ENCODE measurements at regions not wholly inside any gene's neighbourhood (a gene's known extent, or its start where the extent isn't known, plus 50 kb on each side); places are given as distances from the start of the nearest gene placed in this dataset.

DNA sequence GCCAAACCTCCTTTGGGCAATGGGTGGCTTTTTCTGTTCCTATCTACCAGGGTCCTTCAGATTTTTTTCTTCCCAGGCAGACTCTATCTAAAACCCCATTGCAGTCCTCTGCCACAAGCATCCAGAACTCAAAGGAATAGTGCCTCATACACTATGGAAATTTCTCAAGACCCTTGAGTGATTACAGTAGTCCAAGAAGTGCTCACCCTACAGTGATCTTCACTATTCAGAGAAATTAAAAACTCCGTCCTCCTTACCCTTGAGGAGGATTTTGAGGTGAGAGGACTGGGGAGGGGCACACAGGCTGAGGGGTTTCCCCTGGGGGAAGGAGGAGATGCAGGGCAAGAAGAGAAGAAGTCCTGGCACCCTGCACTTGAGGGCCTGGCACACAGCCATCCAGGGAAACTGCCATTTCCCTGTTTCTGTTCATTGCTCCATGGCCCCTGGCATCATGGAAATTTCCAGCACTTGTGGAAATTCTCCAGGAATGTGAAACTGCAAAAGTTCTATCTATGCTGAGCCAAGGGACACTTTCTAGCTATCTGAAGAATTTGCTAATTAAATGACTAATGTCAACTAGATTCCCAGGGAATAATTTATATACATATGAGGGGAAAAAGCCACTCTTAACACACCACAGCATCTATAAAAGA lies 102.5 kb upstream of the ATP1B1 start:
- TF ChIP-seq EP300 (IDR thresholded peaks at IDR 0.05) (no peak), POLR2A (IDR thresholded peaks at IDR 0.05) (no peak)
- TF ChIP-seq, protein P1, sequence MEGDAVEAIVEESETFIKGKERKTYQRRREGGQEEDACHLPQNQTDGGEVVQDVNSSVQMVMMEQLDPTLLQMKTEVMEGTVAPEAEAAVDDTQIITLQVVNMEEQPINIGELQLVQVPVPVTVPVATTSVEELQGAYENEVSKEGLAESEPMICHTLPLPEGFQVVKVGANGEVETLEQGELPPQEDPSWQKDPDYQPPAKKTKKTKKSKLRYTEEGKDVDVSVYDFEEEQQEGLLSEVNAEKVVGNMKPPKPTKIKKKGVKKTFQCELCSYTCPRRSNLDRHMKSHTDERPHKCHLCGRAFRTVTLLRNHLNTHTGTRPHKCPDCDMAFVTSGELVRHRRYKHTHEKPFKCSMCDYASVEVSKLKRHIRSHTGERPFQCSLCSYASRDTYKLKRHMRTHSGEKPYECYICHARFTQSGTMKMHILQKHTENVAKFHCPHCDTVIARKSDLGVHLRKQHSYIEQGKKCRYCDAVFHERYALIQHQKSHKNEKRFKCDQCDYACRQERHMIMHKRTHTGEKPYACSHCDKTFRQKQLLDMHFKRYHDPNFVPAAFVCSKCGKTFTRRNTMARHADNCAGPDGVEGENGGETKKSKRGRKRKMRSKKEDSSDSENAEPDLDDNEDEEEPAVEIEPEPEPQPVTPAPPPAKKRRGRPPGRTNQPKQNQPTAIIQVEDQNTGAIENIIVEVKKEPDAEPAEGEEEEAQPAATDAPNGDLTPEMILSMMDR (IDR thresholded peaks at IDR 0.05) = no peak
- Histone ChIP-seq H3K27me3 (no peaks in the 10 kb centered on the region), H3K4me3 (no peak overlapping the region), H3K9me3 (no peaks in the 10 kb centered on the region), H3K4me1 (peaks cover 0 to 15% (median 0%) of the 10 kb centered on the region in 4 donors), H3K36me3 (no peaks in the 10 kb centered on the region), H3K27ac (no peak overlapping the region)
- WGBS, 2 donors = 77 to 83% methylated on average over 1 of the region's 1 CpG
- DNase-seq (ENCODE audit: low spot score in 2 of 2) = no peak

DNA sequence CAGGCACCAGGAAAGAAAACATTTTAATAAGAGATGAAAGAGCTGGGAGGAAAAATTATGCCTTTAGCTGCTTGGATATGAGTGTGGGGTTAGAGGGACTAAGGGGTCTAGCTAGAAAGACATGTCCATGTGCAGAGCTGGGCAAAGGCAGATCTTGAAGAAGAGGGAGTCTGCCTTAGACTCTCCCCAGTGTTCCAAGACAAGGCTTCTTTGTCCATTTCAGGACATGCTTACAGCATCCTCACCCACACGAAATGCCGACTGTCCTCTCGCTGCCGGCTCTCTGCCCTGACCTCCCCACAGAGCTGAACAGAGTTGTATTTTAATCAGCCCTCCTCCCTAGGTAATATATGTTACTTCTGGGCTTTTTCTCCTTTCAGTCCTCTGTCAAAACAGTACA lies 100.7 kb upstream of the ATP1B1 start:
- TF ChIP-seq, protein P1 (IDR thresholded peaks at IDR 0.05) = no peak
- no peak for DNase-seq (ENCODE audit: low spot score in 2 of 2)
- WGBS, 2 donors = 37% methylated on average over 4 of the region's 4 CpGs
- Histone ChIP-seq H3K27ac (no peak overlapping the region), H3K27me3 (no peaks in the 10 kb centered on the region), H3K4me1 (peaks cover 0 to 15% (median 0%) of the 10 kb centered on the region in 4 donors), H3K4me3 (no peak overlapping the region), H3K36me3 (no peaks in the 10 kb centered on the region), H3K9me3 (no peaks in the 10 kb centered on the region)

DNA sequence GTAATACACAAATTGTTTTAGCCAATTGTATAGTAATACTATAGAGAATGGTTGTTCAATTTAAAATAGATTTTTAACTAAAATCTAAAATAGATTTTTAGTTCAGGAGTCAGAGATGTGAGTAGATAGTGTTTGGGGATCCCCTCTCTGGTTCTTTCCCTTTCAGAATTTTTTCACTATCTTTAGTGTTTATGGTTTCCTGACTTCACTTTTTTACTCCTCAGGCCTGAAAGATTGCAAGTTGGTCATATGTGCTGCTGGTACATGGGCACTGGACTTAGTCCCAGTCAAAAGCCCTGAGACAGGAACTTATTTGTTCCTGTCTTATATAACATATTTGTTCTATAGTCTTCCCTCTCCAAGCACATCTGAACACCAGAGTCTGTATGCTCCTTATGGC lies 96.8 kb upstream of the ATP1B1 start:
- Histone ChIP-seq H3K9me3 (no peaks in the 10 kb centered on the region), H3K4me3 (no peak overlapping the region), H3K27me3 (no peaks in the 10 kb centered on the region), H3K4me1 (peaks cover 0 to 4% (median 0%) of the 10 kb centered on the region in 4 donors), H3K27ac (no peak overlapping the region), H3K36me3 (no peaks in the 10 kb centered on the region)
- TF ChIP-seq, protein P1 (IDR thresholded peaks at IDR 0.05) = no peak
- TF ChIP-seq EP300 (IDR thresholded peaks at IDR 0.05) (no peak), POLR2A (IDR thresholded peaks at IDR 0.05) (no peak)
- DNase-seq (ENCODE audit: low spot score in 2 of 2) = no peak

DNA sequence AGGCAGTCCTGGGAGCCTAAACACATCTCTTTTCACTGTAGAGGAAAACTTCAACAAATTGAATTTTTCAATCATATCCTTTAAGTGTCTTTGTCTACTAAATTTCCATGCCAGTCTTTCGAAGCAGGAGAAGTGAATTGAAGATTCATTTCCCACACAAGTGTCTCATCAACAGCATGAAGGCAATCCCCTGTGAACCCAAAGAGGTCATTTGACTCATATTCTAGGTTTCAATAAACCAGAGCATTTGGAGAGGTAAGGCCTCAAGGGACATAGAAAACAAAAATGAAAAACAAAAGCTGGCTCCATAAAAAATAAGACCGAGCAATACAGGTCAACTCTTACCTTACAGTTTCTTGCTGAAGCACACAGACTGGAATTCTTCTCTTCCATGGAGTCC lies 94.1 kb upstream of the ATP1B1 start:
- TF ChIP-seq POLR2A (IDR thresholded peaks at IDR 0.05) = no peak
- no peak for TF ChIP-seq EP300 (IDR thresholded peaks at IDR 0.05)
- TF ChIP-seq, protein P1 (IDR thresholded peaks at IDR 0.05) = no peak

DNA sequence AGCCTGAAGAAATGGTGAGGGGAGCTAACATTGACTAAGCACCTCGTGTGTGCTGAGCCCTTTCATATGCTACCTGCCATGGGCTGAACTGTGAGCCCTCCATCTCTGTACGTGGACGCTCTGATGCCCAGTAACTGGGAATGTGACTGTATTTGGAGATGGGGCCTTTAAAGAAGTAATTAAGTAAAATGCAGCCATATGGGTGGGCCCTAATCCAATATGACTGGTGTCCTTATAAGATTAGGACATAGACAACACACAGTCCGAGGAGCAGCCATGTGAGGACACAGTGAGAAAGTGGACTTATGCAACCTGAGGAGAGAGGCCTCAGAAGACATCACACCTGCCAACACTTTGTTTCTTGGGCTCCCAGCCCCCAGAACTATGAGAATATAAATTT lies 92.7 kb upstream of the ATP1B1 start:
- Histone ChIP-seq H3K4me1 (no peaks in the 10 kb centered on the region), H3K9me3 (no peaks in the 10 kb centered on the region), H3K27ac (no peak overlapping the region), H3K27me3 (no peaks in the 10 kb centered on the region), H3K4me3 (no peak overlapping the region), H3K36me3 (no peaks in the 10 kb centered on the region)
- no peak for DNase-seq (ENCODE audit: low spot score in 2 of 2)
- TF ChIP-seq, protein P1 (IDR thresholded peaks at IDR 0.05) = no peak
- TF ChIP-seq POLR2A (IDR thresholded peaks at IDR 0.05) (no peak), EP300 (IDR thresholded peaks at IDR 0.05) (no peak)
- 79 to 87% methylated on average over 4 of the region's 4 CpGs for WGBS, 2 donors

More for the DNA sequence above, 94.1 kb upstream of the ATP1B1 start:
- H3K27me3 ChIP-seq = no peaks in the 10 kb centered on the region
- no peak overlapping the region for H3K4me3 ChIP-seq
- WGBS, 2 donors = 83% methylated on average over 2 of the region's 2 CpGs
- no peak for DNase-seq (ENCODE audit: low spot score in 2 of 2)
- H3K4me1 ChIP-seq = no peaks in the 10 kb centered on the region
- H3K36me3 ChIP-seq = no peaks in the 10 kb centered on the region
- no peak overlapping the region for H3K27ac ChIP-seq
- H3K9me3 ChIP-seq = no peaks in the 10 kb centered on the region

Data from tibial nerve (tissue), 4 donors.